CD14-positive monocyte (primary cell): ENCODE measurements at regions not wholly inside any gene's neighbourhood (a gene's known extent, or its start where the extent isn't known, plus 50 kb on each side); places are given as distances from the start of the nearest gene placed in this dataset.

Experiments
- DNase-seq, 3 donors: peaks; one replicate each; pipeline ENCODE4 v3.0.0-alpha.2; 2011 to 2022
- H2AFZ ChIP-seq: 2 replicates; pipeline ENCODE4 v1.6.0; 2012; ENCODE audit warnings: mild to moderate bottlenecking, low read depth, low read length, inconsistent platforms; ENCODE audit not compliant: insufficient read depth, poor library complexity, severe bottlenecking
- H3K27ac ChIP-seq, 2 donors: 1 replicate in 1 of 2; 2 replicates in 1 of 2; pipeline ENCODE4 v1.5.1; 2012 to 2013; ENCODE audit warnings: low read length in 2 of 2, control low read depth in 1 of 2, inconsistent platforms in 1 of 2, low read depth in 1 of 2, mild to moderate bottlenecking in 1 of 2
- H3K27me3 ChIP-seq, 2 donors: one replicate each; pipeline versions ENCODE4 v1.6.0 to v1.6.1; 2011 to 2013; ENCODE audit warnings: low read length in 2 of 2; ENCODE audit not compliant: control insufficient read depth in 2 of 2, insufficient read depth in 2 of 2
- H3K36me3 ChIP-seq, 2 donors: replicated peaks in 1 of 2; 1 replicate in 1 of 2; 2 replicates in 1 of 2; pipeline versions ENCODE4 v1.5.1 to v1.6.1; 2012 to 2013; ENCODE audit warnings: low read length in 2 of 2, control low read depth in 1 of 2, inconsistent platforms in 1 of 2, mild to moderate bottlenecking in 1 of 2; ENCODE audit not compliant: insufficient read depth in 2 of 2, control insufficient read depth in 1 of 2
- H3K4me1 ChIP-seq, 2 donors: 1 replicate in 1 of 2; 2 replicates in 1 of 2; pipeline versions ENCODE4 v1.5.1 to v1.6.1; 2012 to 2013; ENCODE audit warnings: low read length in 2 of 2, control low read depth in 1 of 2, inconsistent platforms in 1 of 2, mild to moderate bottlenecking in 1 of 2, moderate library complexity in 1 of 2; ENCODE audit not compliant: insufficient read depth in 2 of 2, control insufficient read depth in 1 of 2
- H3K4me2 ChIP-seq: replicated peaks from 2 replicates; pipeline ENCODE3; 2012; ENCODE audit warnings: low read length, moderate library complexity, mild to moderate bottlenecking; ENCODE audit not compliant: poor library complexity, severe bottlenecking; ENCODE audit errors: extremely low read depth
- H3K4me3 ChIP-seq, 3 experiments: fragments of 200-600 bp in 1 of 3; sonication (generic) in 1 of 3; replicated peaks in 1 of 3; 1 replicate in 2 of 3; 2 replicates in 1 of 3; pipeline ENCODE4 v1.5.1; 2011 to 2013; ENCODE audit warnings: low read length in 3 of 3, mild to moderate bottlenecking in 3 of 3, control low read depth in 2 of 3, low read depth in 2 of 3, inconsistent platforms in 1 of 3, moderate library complexity in 1 of 3
- H3K79me2 ChIP-seq: 2 replicates; pipeline ENCODE4 v1.6.0; 2012; ENCODE audit warnings: mild to moderate bottlenecking, control low read depth, inconsistent platforms, low read length, moderate library complexity; ENCODE audit not compliant: insufficient read depth
- H3K9ac ChIP-seq: 2 replicates; pipeline ENCODE4 v1.6.0; 2017; ENCODE audit warnings: low read length, mild to moderate bottlenecking; ENCODE audit not compliant: insufficient read depth, poor library complexity, severe bottlenecking
- H3K9me3 ChIP-seq, 2 donors: replicated peaks in 1 of 2; 1 replicate in 1 of 2; 2 replicates in 1 of 2; pipeline versions ENCODE4 v1.5.1 to v1.6.1; 2012 to 2013; ENCODE audit warnings: low read length in 2 of 2, control low read depth in 1 of 2; ENCODE audit not compliant: control insufficient read depth in 1 of 2, insufficient read depth in 1 of 2
- H4K20me1 ChIP-seq: 2 replicates; pipeline ENCODE4 v1.6.0; 2012; ENCODE audit warnings: mild to moderate bottlenecking, low read length, control low read depth, moderate library complexity; ENCODE audit not compliant: insufficient read depth
- H3K27ac Mint-ChIP-seq, 7 donors: one replicate each; pipeline ENCODE4 v1.8.0; 2020; ENCODE audit warnings: mild to moderate bottlenecking in 7 of 7, mixed read lengths in 7 of 7, moderate library complexity in 6 of 7, inconsistent platforms in 2 of 7
- H3K27me3 Mint-ChIP-seq, 3 donors: one replicate each; pipeline ENCODE4 v1.8.0; 2021 to 2022; ENCODE audit warnings: low read depth in 3 of 3, mild to moderate bottlenecking in 3 of 3, mixed read lengths in 3 of 3, moderate library complexity in 3 of 3, inconsistent platforms in 1 of 3
- H3K36me3 Mint-ChIP-seq, 2 donors: one replicate each; pipeline ENCODE4 v1.8.0; 2020; ENCODE audit warnings: mixed read lengths in 2 of 2, inconsistent platforms in 1 of 2, mild to moderate bottlenecking in 1 of 2
- H3K4me1 Mint-ChIP-seq: one replicate; pipeline ENCODE4 v1.8.0; 2020; ENCODE audit warnings: mild to moderate bottlenecking, mixed read lengths
- H3K4me3 Mint-ChIP-seq, 2 donors: one replicate each; pipeline ENCODE4 v1.8.0; 2020; ENCODE audit warnings: mild to moderate bottlenecking in 2 of 2, mixed read lengths in 2 of 2, moderate library complexity in 1 of 2
- H3K9me3 Mint-ChIP-seq, 7 donors: one replicate each; pipeline ENCODE4 v1.8.0; 2020 to 2022; ENCODE audit warnings: mixed read lengths in 7 of 7, mild to moderate bottlenecking in 6 of 7, moderate library complexity in 6 of 7, inconsistent platforms in 2 of 7
- WGBS: methylation state at CpG from one replicate; pipeline ENCODE4 v1.1.5; 2013; ENCODE audit warnings: missing lambda C conversion rate; ENCODE audit not compliant: insufficient coverage; 5-methylcytosine and 5-hydroxymethylcytosine counted together
- intact Hi-C, 2 donors: fragments of 100-400 bp; cut with micrococcal nuclease; formaldehyde crosslinking; loops; one replicate each; pipeline versions ENCODE4 v1.15.0 to v1.15.1; 2023
- TF ChIP-seq, protein P1 (sequence below): fragments of 200-600 bp; IDR thresholded peaks from one replicate; pipeline ENCODE4 v1.8.0; 2022; ENCODE audit warnings: antibody characterized with exemption, mild to moderate bottlenecking

DNA sequence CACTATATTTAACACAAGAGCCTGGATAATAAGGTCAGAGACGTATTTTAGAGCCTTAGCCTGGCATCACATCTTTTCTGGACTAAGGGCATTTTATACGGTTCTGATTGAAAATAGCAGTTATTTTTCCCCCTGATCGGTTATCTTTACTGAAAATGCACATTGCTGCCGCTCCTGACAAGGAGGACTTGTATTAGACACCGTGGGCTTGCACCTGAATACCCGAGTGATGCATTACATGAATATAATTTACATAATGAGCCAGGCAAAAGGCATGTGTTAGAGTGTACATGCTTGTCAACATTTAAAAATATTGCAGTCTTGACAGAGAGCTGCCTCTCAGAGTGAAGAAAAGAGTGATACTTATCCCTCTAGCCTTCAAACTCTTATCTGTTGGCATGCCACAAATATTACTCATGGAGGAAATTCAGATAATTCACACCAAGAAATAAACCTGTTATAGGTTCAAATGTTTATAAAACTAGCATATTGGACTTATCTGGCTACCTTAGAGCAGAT is 470.5 kb upstream of the ETAA1 start:
- intact Hi-C loops = no loop called here
- no peak overlapping the region for H2AFZ ChIP-seq

DNA sequence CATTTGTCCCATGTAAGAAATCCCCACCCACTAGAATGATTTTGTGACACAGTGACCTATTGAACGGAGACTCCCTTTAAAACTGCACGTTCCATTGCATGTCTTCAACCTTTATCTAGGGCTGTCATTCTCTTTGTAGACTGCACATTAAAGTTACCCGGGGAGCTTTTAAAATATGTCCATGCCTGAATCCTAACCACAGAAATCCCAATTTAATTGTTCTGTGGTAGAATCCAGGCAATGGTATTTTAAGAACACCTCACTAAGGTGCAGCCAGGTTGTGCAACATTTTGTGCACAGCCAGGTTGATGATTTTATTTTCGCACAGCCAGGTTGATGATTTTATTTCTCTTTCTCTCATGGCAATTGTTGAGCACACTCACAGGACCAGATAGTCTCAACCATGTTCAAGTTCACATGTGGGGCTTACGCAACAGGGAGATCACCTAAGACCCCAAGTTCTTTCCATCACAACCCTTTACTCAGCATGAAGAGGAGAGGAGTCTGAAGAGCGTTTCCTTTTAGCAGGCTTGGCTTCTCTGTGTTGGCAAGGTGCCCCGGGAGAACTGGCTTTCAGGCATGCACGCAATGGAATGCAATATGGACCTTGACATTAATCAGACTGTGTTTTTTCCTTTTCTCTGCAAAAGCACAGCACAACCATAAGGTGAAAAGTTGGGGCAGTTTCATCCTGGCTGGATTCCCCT is 467.3 kb upstream of the ETAA1 start:
- DNase-seq = no peak
- no peak overlapping the region for H3K4me2 ChIP-seq

More for the DNA sequence above, 470.5 kb upstream of the ETAA1 start:
- Mint-ChIP-seq H3K36me3 (no peaks in the 10 kb centered on the region), H3K27me3 (no peaks in the 10 kb centered on the region), H3K27ac (no peak overlapping the region), H3K9me3 (peaks cover 0 to 2% (median 0%) of the 10 kb centered on the region in 7 donors), H3K4me3 (no peak overlapping the region), H3K4me1 (no peaks in the 10 kb centered on the region)
- 100% methylated on average over 2 of the region's 6 CpGs for WGBS
- Histone ChIP-seq H3K4me1 (no peaks in the 10 kb centered on the region), H3K27ac (no peak overlapping the region), H3K9ac (no peak overlapping the region), H3K79me2 (no peaks in the 10 kb centered on the region), H3K9me3 (no peaks in the 10 kb centered on the region), H3K4me2 (no peak overlapping the region), H3K27me3 (no peaks in the 10 kb centered on the region), H4K20me1 (no peaks in the 10 kb centered on the region), H3K4me3 (no peak overlapping the region), H3K36me3 (no peaks in the 10 kb centered on the region)
- TF ChIP-seq, protein P1, sequence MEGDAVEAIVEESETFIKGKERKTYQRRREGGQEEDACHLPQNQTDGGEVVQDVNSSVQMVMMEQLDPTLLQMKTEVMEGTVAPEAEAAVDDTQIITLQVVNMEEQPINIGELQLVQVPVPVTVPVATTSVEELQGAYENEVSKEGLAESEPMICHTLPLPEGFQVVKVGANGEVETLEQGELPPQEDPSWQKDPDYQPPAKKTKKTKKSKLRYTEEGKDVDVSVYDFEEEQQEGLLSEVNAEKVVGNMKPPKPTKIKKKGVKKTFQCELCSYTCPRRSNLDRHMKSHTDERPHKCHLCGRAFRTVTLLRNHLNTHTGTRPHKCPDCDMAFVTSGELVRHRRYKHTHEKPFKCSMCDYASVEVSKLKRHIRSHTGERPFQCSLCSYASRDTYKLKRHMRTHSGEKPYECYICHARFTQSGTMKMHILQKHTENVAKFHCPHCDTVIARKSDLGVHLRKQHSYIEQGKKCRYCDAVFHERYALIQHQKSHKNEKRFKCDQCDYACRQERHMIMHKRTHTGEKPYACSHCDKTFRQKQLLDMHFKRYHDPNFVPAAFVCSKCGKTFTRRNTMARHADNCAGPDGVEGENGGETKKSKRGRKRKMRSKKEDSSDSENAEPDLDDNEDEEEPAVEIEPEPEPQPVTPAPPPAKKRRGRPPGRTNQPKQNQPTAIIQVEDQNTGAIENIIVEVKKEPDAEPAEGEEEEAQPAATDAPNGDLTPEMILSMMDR = no peak
- DNase-seq = no peak

More for the DNA sequence above, 467.3 kb upstream of the ETAA1 start:
- H3K4me3 ChIP-seq = no peak overlapping the region
- Mint-ChIP-seq H3K9me3 (peaks cover 0 to under 1% (median 0%) of the 10 kb centered on the region in 7 donors), H3K4me3 (no peak overlapping the region), H3K27ac (no peak overlapping the region), H3K4me1 (no peaks in the 10 kb centered on the region), H3K27me3 (peaks cover 0 to 2% (median 0%) of the 10 kb centered on the region in 3 donors), H3K36me3 (no peaks in the 10 kb centered on the region)
- H3K9ac ChIP-seq = no peak overlapping the region
- H4K20me1 ChIP-seq = no peaks in the 10 kb centered on the region
- no peaks in the 10 kb centered on the region for H3K36me3 ChIP-seq
- no peak overlapping the region for H2AFZ ChIP-seq
- 90% methylated on average over 2 of the region's 8 CpGs for WGBS
- H3K4me1 ChIP-seq = no peaks in the 10 kb centered on the region
- intact Hi-C loops = no loop called here
- H3K79me2 ChIP-seq = no peaks in the 10 kb centered on the region
- H3K27ac ChIP-seq = no peak overlapping the region
- no peaks in the 10 kb centered on the region for H3K27me3 ChIP-seq
- TF ChIP-seq, protein P1 = no peak
- no peaks in the 10 kb centered on the region for H3K9me3 ChIP-seq
